Naive thymus-derived CD8-positive, alpha-beta T cell (primary cell): ENCODE measurements at regions not wholly inside any gene's neighbourhood (a gene's known extent, or its start where the extent isn't known, plus 50 kb on each side); places are given as distances from the start of the nearest gene placed in this dataset.
"Not testable (repeated sequence)": the region's sequence is repeated elsewhere in the genome, so short reads cannot be mapped to it uniquely, and the experiment has no call there.

Source experiments
- ATAC-seq, 2 donors: fragments of 150-1000 bp; cut with Tn5 transposase in 1 of 2; sonication (Bioruptor Pico), chemical (Tn5 transposase) in 1 of 2; 1 replicate in 1 of 2; 2 replicates in 1 of 2; pipeline ENCODE4 v1.10.0; 2021; ENCODE audit warnings: mild to moderate bottlenecking in 2 of 2, moderate library complexity in 2 of 2
- POLR2A ChIA-PET: fragments of 350-600 bp; sonication (Branson Sonifier 250); formaldehyde crosslinking; loops from one replicate; lab custom pipeline; 2021; ENCODE audit warnings: antibody characterized with exemption; lab: Charles Lee
- DNase-seq, 10 donors: peaks; one replicate each; pipeline versions ENCODE4 v3.0.0 to v3.0.0-alpha.2; 2020 to 2022
- H3K27ac Mint-ChIP-seq, 10 donors: one replicate each; pipeline ENCODE4 v1.8.0; 2020 to 2022; ENCODE audit warnings: mild to moderate bottlenecking in 10 of 10, mixed read lengths in 10 of 10, moderate library complexity in 4 of 10, inconsistent platforms in 1 of 10
- H3K27me3 Mint-ChIP-seq, 5 donors: one replicate each; pipeline ENCODE4 v1.8.0; 2021 to 2022; ENCODE audit warnings: mixed read lengths in 5 of 5
- H3K36me3 Mint-ChIP-seq, 3 donors: one replicate each; pipeline ENCODE4 v1.8.0; 2020 to 2022; ENCODE audit warnings: mixed read lengths in 3 of 3, mild to moderate bottlenecking in 2 of 3, inconsistent platforms in 1 of 3
- H3K4me1 Mint-ChIP-seq, 4 donors: one replicate each; pipeline ENCODE4 v1.8.0; 2021 to 2022; ENCODE audit warnings: mixed read lengths in 4 of 4
- H3K4me3 Mint-ChIP-seq, 10 donors: one replicate each; pipeline ENCODE4 v1.8.0; 2020 to 2022; ENCODE audit warnings: mild to moderate bottlenecking in 10 of 10, mixed read lengths in 10 of 10, moderate library complexity in 6 of 10, inconsistent platforms in 1 of 10
- H3K9me3 Mint-ChIP-seq, 9 donors: one replicate each; pipeline ENCODE4 v1.8.0; 2020 to 2022; ENCODE audit warnings: mixed read lengths in 9 of 9, mild to moderate bottlenecking in 3 of 9, inconsistent platforms in 1 of 9, moderate library complexity in 1 of 9

GRCh38 chr6:6420107-6420506 lies 99.6 kb upstream of the F13A1 start:
- ATAC-seq, result no peak
- H3K27ac Mint-ChIP-seq, result no peak overlapping the region
- H3K4me1 Mint-ChIP-seq, result no peaks in the 10 kb centered on the region

DNA sequence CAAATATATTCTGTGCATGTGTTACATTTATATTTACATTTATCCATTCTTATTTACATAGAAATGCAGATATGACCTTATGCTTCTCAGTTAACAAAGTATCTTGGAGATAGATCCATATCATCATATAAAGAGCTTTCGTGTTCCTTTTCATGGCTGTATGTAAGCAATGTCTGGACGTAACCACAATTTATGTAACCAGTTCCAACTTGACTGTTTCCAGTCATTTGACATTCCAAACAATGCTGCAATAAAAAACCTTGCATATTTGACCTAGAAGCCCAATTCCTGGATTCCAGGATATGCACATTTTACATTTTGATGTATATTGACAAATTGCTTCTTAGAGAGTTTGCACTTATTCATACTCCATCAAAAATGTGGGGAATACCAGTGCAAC lies 113.7 kb upstream of the F13A1 start:
- Mint-ChIP-seq H3K27ac (no peak overlapping the region), H3K9me3 (peaks cover 0 to 10% (median 3%) of the 10 kb centered on the region in 9 donors), H3K27me3 (peaks cover 0 to 5% (median 3%) of the 10 kb centered on the region in 5 donors), H3K4me3 (no peak overlapping the region), H3K36me3 (peaks cover 0 to 4% (median 0%) of the 10 kb centered on the region in 3 donors), H3K4me1 (no peaks in the 10 kb centered on the region)
- POLR2A ChIA-PET, result interaction anchor here (0.7 kb wide), 1 partner anchor 46 kb away, joined by 3 read pairs; no protein-coding TSS in a partner anchor
- ATAC-seq (no peak), DNase-seq (no peak)

More at GRCh38 chr6:6420107-6420506, 99.6 kb upstream of the F13A1 start:
- DNase-seq, result no peak
- Mint-ChIP-seq H3K9me3 (peaks cover 0 to 32% (median 25%) of the 10 kb centered on the region in 9 donors), H3K27me3 (peaks cover 6 to 17% (median 10%) of the 10 kb centered on the region in 5 donors), H3K4me3 (no peak overlapping the region), H3K36me3 (peaks cover 0 to 21% (median 12%) of the 10 kb centered on the region in 3 donors)
- POLR2A ChIA-PET, result no interaction called here

GRCh38 chr6:6434723-6435122 lies 114.3 kb upstream of the F13A1 start:
- Mint-ChIP-seq H3K27me3 (peaks cover 0 to 5% (median 3%) of the 10 kb centered on the region in 5 donors), H3K4me1 (no peaks in the 10 kb centered on the region), H3K27ac (no peak overlapping the region), H3K4me3 (no peak overlapping the region), H3K9me3 (peaks cover 0 to 9% (median 3%) of the 10 kb centered on the region in 9 donors), H3K36me3 (peaks cover 0 to 4% (median 0%) of the 10 kb centered on the region in 3 donors)
- ATAC-seq (no peak), DNase-seq (no peak)
- POLR2A ChIA-PET, result interaction anchor here (0.7 kb wide), 1 partner anchor 46 kb away, joined by 3 read pairs; no protein-coding TSS in a partner anchor

GRCh38 chr6:6436366-6436765 lies 115.9 kb upstream of the F13A1 start:
- no peaks in the 10 kb centered on the region for H3K4me1 Mint-ChIP-seq
- H3K27ac Mint-ChIP-seq, result no peak overlapping the region
- no peak for ATAC-seq
- peaks cover 0 to 6% (median 4%) of the 10 kb centered on the region in 3 donors for H3K36me3 Mint-ChIP-seq
- peaks cover 0 to 9% (median 2%) of the 10 kb centered on the region in 9 donors for H3K9me3 Mint-ChIP-seq
- DNase-seq, result no peak
- POLR2A ChIA-PET, result no interaction called here
- no peak overlapping the region for H3K4me3 Mint-ChIP-seq
- H3K27me3 Mint-ChIP-seq, result peaks cover 0 to 5% (median 3%) of the 10 kb centered on the region in 5 donors

DNA sequence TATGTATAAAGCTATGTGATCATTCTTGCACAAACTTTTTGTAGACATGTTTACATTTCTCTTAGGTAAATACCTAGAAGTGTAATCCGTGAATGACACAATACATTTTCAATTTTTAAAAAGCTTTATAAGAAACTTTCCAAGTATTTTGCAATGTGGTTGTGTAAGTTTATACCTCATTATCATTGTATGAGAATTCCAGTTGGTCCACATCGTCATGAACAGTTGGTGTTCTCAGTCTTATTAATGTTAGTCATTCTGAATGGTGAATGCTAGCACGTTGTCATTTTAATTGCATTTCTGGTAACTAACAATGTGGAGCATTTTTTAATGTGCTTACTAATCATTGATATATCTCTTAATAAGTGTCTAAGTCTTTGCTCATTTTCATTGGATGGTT lies 116.5 kb upstream of the F13A1 start:
- Mint-ChIP-seq H3K36me3 (peaks cover 0 to 9% (median 5%) of the 10 kb centered on the region in 3 donors), H3K4me1 (no peaks in the 10 kb centered on the region), H3K9me3 (peaks cover 0 to 15% (median 3%) of the 10 kb centered on the region in 9 donors), H3K4me3 (no peak overlapping the region), H3K27me3 (peaks cover 0 to 5% (median 3%) of the 10 kb centered on the region in 5 donors), H3K27ac (no peak overlapping the region)
- DNase-seq (no peak), ATAC-seq (no peak)
- POLR2A ChIA-PET, result no interaction called here

- DNase-seq (no peak), ATAC-seq (no peak)
- Mint-ChIP-seq H3K9me3 (peaks cover 0 to 18% (median 4%) of the 10 kb centered on the region in 9 donors), H3K4me3 (no peak overlapping the region), H3K36me3 (peaks cover 0 to 12% (median 6%) of the 10 kb centered on the region in 3 donors), H3K4me1 (no peaks in the 10 kb centered on the region), H3K27me3 (peaks cover 0 to 5% (median 3%) of the 10 kb centered on the region in 5 donors), H3K27ac (peak overlapping the region in 1 of 10 donors; percentile 67)
- POLR2A ChIA-PET, result no interaction called here
These were observed 117.8 kb upstream of the F13A1 start for GRCh38 chr6:6438286-6438685.

DNA sequence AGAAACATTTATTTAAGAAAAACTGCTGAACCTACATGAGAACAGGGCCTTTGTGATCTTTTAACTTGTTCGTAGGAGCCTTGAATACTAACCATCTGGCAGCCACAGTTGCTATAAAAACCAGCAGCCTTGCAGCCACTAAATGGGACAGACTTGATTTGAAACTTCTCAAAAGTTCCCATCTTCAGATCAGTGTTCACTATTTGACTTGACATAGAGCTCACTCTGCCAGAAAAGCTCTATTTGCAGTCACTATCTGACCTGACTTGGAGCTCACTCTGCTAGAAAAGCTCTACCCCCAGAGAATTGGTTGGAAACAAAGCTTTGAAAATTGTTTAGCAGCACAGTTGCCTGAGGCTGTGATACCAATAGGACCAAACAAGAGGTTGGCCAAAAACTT lies 119.3 kb upstream of the F13A1 start:
- Mint-ChIP-seq H3K27ac (no peak overlapping the region), H3K36me3 (peaks cover 0 to 12% (median 6%) of the 10 kb centered on the region in 3 donors), H3K9me3 (peaks cover 0 to 18% (median 4%) of the 10 kb centered on the region in 9 donors), H3K4me1 (no peaks in the 10 kb centered on the region), H3K27me3 (peaks cover 0 to 5% (median 3%) of the 10 kb centered on the region in 5 donors), H3K4me3 (no peak overlapping the region)
- no peak for ATAC-seq
- no peak for DNase-seq
- POLR2A ChIA-PET, result no interaction called here

GRCh38 chr6:6452002-6452401 lies 131.5 kb upstream of the F13A1 start:
- Mint-ChIP-seq H3K4me3 (no peak overlapping the region), H3K9me3 (no peaks in the 10 kb centered on the region), H3K27ac (no peak overlapping the region), H3K27me3 (peaks cover 2 to 25% (median 20%) of the 10 kb centered on the region in 5 donors), H3K4me1 (no peaks in the 10 kb centered on the region), H3K36me3 (no peaks in the 10 kb centered on the region)
- ATAC-seq (no peak), DNase-seq (no peak)
- POLR2A ChIA-PET, result no interaction called here

DNA sequence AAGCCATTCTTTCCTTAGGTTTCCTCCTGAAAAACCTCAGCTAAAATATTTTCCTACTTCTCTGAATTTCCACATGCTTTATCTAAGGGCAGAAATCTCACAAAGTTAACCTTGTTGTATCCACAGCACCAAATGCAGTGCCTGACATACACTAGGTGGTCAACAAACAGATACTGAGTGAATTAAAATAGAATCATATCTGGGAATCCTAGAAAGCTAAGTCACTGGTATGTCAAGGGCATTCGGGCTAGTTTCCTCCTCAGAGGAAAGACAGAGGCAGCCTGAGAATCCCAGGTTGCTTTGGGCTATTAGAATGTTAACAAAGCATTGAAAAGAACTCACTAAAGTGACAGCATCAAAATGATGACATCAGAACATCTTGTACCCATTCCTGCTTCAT lies 132.7 kb upstream of the F13A1 start:
- no peaks in the 10 kb centered on the region for H3K36me3 Mint-ChIP-seq
- POLR2A ChIA-PET, result no interaction called here
- no peaks in the 10 kb centered on the region for H3K4me1 Mint-ChIP-seq
- no peak overlapping the region for H3K27ac Mint-ChIP-seq
- no peak for ATAC-seq
- no peaks in the 10 kb centered on the region for H3K9me3 Mint-ChIP-seq
- DNase-seq, result no peak
- no peak overlapping the region for H3K4me3 Mint-ChIP-seq
- peaks cover 2 to 25% (median 18%) of the 10 kb centered on the region in 5 donors for H3K27me3 Mint-ChIP-seq

DNA sequence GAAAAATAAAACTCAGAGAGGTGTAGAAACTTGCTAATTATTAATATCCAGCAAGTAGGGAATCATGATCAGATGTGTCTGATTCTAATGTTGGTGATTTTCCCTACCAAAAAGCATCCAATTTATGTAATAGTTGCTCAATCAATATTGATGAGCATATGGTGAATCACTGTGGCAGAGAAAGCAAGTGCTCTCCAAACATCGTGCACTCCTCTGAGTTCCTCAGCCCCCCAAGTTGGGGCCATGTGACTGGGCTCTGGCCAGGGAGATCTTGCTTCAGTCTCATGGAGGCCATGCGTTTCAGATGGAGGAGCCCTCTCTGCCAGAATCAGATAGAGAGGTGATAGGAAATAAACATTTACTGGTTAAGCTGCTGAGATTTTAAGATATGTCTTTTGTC lies 133.2 kb upstream of the LY86 start:
- no peak for ATAC-seq
- Mint-ChIP-seq H3K27ac (no peak overlapping the region), H3K36me3 (peaks cover 0 to 5% (median 0%) of the 10 kb centered on the region in 3 donors), H3K4me3 (no peak overlapping the region), H3K4me1 (no peaks in the 10 kb centered on the region), H3K27me3 (peaks cover 6 to 35% (median 23%) of the 10 kb centered on the region in 5 donors), H3K9me3 (peaks cover 0 to 5% (median 3%) of the 10 kb centered on the region in 9 donors)
- no peak for DNase-seq
- POLR2A ChIA-PET, result no interaction called here

- Mint-ChIP-seq H3K36me3 (peaks cover 0 to 5% (median 0%) of the 10 kb centered on the region in 3 donors), H3K27ac (no peak overlapping the region), H3K27me3 (peaks cover 8 to 41% (median 29%) of the 10 kb centered on the region in 5 donors), H3K4me3 (no peak overlapping the region), H3K9me3 (peaks cover 0 to 6% (median 3%) of the 10 kb centered on the region in 9 donors), H3K4me1 (no peaks in the 10 kb centered on the region)
- ATAC-seq (no peak), DNase-seq (no peak)
- POLR2A ChIA-PET, result no interaction called here
These were observed 130.3 kb upstream of the LY86 start for GRCh38 chr6:6458172-6458571.

GRCh38 chr6:6459963-6460362 lies 128.6 kb upstream of the LY86 start:
- H3K4me3 Mint-ChIP-seq, H3K27ac Mint-ChIP-seq, H3K36me3 Mint-ChIP-seq, POLR2A ChIA-PET, H3K9me3 Mint-ChIP-seq, H3K4me1 Mint-ChIP-seq, DNase-seq, ATAC-seq: not testable (repeated sequence)
- H3K27me3 Mint-ChIP-seq, result peaks cover 8 to 33% (median 23%) of the 10 kb centered on the region in 5 donors

GRCh38 chr6:6460416-6460815 lies 128.1 kb upstream of the LY86 start:
- POLR2A ChIA-PET, result no interaction called here

More at GRCh38 chr6:6460416-6460815, 128.1 kb upstream of the LY86 start:
- no peak for DNase-seq
- peaks cover 7 to 33% (median 23%) of the 10 kb centered on the region in 5 donors for H3K27me3 Mint-ChIP-seq
- H3K36me3 Mint-ChIP-seq, result peaks cover 0 to 5% (median 0%) of the 10 kb centered on the region in 3 donors
- H3K4me1 Mint-ChIP-seq, result no peaks in the 10 kb centered on the region
- H3K9me3 Mint-ChIP-seq, result peaks cover 0 to 6% (median 3%) of the 10 kb centered on the region in 9 donors
- ATAC-seq, result no peak
- no peak overlapping the region for H3K4me3 Mint-ChIP-seq
- H3K27ac Mint-ChIP-seq, result no peak overlapping the region
